ENCODE measurements at regions not wholly inside any gene's neighbourhood (a gene's known extent, or its start where the extent isn't known, plus 50 kb on each side); places are given as distances from the start of the nearest gene placed in this dataset.

- no peak overlapping the region for H3K4me3 ChIP-seq (ENCODE audit: low read depth, low read length)
- TF ChIP-seq FEZF1 (tag by site-specific recombination; IDR thresholded peaks at IDR 0.05): 0 out of 2 replicates have a peak, but pooled peaks have one; percentile 25
- no peak for TF ChIP-seq ZNF658 (tag by site-specific recombination; IDR thresholded peaks at IDR 0.05)
- TF ChIP-seq EGR2 (tag by site-specific recombination; IDR thresholded peaks at IDR 0.05; ENCODE audit: low read depth): no peak
- TF ChIP-seq SCRT2 (tag by site-specific recombination; IDR thresholded peaks at IDR 0.05): 0 out of 2 replicates have a peak, but pooled peaks have one; percentile 21
- TF ChIP-seq ZNF248 (tag by site-specific recombination; IDR thresholded peaks at IDR 0.05): no peak
- no peak for TF ChIP-seq HOXD13 (CRISPR knock-in tag; IDR thresholded peaks at IDR 0.05; ENCODE audit: borderline replicate concordance)
- TF ChIP-seq PATZ1 (tag by site-specific recombination; IDR thresholded peaks at IDR 0.05): no peak
- 0 out of 2 replicates have a peak, but pooled peaks have one; percentile 22 for TF ChIP-seq PRDM6 (tag by site-specific recombination; IDR thresholded peaks at IDR 0.05)
- no peak for TF ChIP-seq ZBTB7A (tag by site-specific recombination; IDR thresholded peaks at IDR 0.05; ENCODE audit: low read depth)
- no peak for TF ChIP-seq ZNF155 (tag by site-specific recombination; IDR thresholded peaks at IDR 0.05)
- no peak for TF ChIP-seq ZNF175 (tag by site-specific recombination; IDR thresholded peaks at IDR 0.05)
- 0 out of 2 replicates have a peak, but pooled peaks have one; percentile 11 for TF ChIP-seq SCRT1 (tag by site-specific recombination; IDR thresholded peaks at IDR 0.05; ENCODE audit: borderline replicate concordance)
- no peak for TF ChIP-seq ZBTB10 (tag by site-specific recombination; IDR thresholded peaks at IDR 0.05)
- peak; percentile 78 for TF ChIP-seq ZIC2 (tag by site-specific recombination; IDR thresholded peaks at IDR 0.05)
- no peak for TF ChIP-seq BCL6B (tag by site-specific recombination; IDR thresholded peaks at IDR 0.05)
- CTCF ChIA-PET: no interaction called here
- POLR2A ChIA-PET: no interaction called here
- H3K36me3 ChIP-seq (ENCODE audit: control insufficient read depth in 2 of 2, insufficient read depth in 1 of 2, low read length in 2 of 2): no peaks in the 10 kb centered on the region
- H3K27ac ChIP-seq (ENCODE audit: extremely low read depth, low read depth, low read length): no peak overlapping the region
- H3K9me3 ChIP-seq (ENCODE audit: control insufficient read depth, insufficient read depth, low read depth, low read length): no peaks in the 10 kb centered on the region
- no peaks in the 10 kb centered on the region; the same call in 1 of the 2 replicates for H3K4me1 ChIP-seq (ENCODE audit: control insufficient read depth, insufficient read depth, low read length)
Observed at GRCh38 chr13:21997726-21998125, 326.9 kb downstream of the FGF9 start.

- Histone ChIP-seq H3K4me1 (ENCODE audit: control insufficient read depth, insufficient read depth, low read length) (no peaks in the 10 kb centered on the region; the same call in 1 of the 2 replicates), H3K9me3 (ENCODE audit: control insufficient read depth, insufficient read depth, low read depth, low read length) (no peaks in the 10 kb centered on the region), H3K4me3 (ENCODE audit: low read depth, low read length) (no peak overlapping the region), H3K27ac (ENCODE audit: extremely low read depth, low read depth, low read length) (no peak overlapping the region), H3K36me3 (ENCODE audit: control insufficient read depth in 2 of 2, insufficient read depth in 1 of 2, low read length in 2 of 2) (no peaks in the 10 kb centered on the region)
- POLR2A ChIA-PET: no interaction called here
- no peak for TF ChIP-seq HOXC10 (CRISPR knock-in tag; IDR thresholded peaks at IDR 0.05)
- peak; percentile 67 for TF ChIP-seq REST (tag by site-specific recombination; IDR thresholded peaks at IDR 0.05)
- CTCF ChIA-PET: no interaction called here
Observed at GRCh38 chr13:21998279-21998990, 327.6 kb downstream of the FGF9 start.
